ENCODE measurements at regions not wholly inside any gene's neighbourhood (a gene's known extent, or its start where the extent isn't known, plus 50 kb on each side); places are given as distances from the start of the nearest gene placed in this dataset.

DNA sequence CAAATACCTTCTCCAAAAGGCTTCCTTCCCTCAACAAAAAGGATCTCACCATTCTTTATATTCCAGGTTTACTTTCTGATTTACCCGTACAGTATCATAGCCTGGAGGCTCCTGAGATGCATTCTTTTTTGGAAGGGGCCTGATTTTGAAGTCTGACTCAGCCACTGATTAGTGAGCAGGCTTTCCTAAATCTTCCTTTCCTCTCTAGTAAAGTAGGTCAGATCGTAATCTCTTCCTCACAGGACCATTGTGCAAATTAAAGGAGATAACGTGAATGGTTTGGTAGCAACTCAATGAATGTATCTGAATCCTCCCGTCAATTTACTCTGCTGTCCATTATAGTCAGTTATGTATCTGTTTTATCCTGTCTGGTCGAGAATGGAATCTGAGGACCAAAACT, 227.7 kb upstream of the ANO5 start:
- Histone ChIP-seq H3K9me3 (no peaks in the 10 kb centered on the region), H3K27me3 (replicated peaks; ENCODE audit: control insufficient read depth, insufficient read depth, low read length) (no peaks in the 10 kb centered on the region), H3K4me3 (ENCODE audit: low read depth, low read length) (no peak overlapping the region), H3K4me1 (no peaks in the 10 kb centered on the region), H3K36me3 (ENCODE audit: control insufficient read depth, insufficient read depth, low read length) (no peaks in the 10 kb centered on the region)
- Mint-ChIP-seq H3K27ac (ENCODE audit: unreplicated experiment) (no peak overlapping the region), H3K9me3 (ENCODE audit: unreplicated experiment) (no peaks in the 10 kb centered on the region), H3K36me3 (ENCODE audit: insufficient read depth, unreplicated experiment) (no peaks in the 10 kb centered on the region), H3K4me3 (ENCODE audit: unreplicated experiment) (no peak overlapping the region), H3K4me1 (ENCODE audit: low read depth, unreplicated experiment) (no peaks in the 10 kb centered on the region), H3K27me3 (ENCODE audit: insufficient read depth, unreplicated experiment) (peaks cover 6% of the 10 kb centered on the region)
- TF ChIP-seq, protein P1, sequence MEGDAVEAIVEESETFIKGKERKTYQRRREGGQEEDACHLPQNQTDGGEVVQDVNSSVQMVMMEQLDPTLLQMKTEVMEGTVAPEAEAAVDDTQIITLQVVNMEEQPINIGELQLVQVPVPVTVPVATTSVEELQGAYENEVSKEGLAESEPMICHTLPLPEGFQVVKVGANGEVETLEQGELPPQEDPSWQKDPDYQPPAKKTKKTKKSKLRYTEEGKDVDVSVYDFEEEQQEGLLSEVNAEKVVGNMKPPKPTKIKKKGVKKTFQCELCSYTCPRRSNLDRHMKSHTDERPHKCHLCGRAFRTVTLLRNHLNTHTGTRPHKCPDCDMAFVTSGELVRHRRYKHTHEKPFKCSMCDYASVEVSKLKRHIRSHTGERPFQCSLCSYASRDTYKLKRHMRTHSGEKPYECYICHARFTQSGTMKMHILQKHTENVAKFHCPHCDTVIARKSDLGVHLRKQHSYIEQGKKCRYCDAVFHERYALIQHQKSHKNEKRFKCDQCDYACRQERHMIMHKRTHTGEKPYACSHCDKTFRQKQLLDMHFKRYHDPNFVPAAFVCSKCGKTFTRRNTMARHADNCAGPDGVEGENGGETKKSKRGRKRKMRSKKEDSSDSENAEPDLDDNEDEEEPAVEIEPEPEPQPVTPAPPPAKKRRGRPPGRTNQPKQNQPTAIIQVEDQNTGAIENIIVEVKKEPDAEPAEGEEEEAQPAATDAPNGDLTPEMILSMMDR (IDR thresholded peaks at IDR 0.05; ENCODE audit: insufficient read depth in 1 of 2, low read depth in 1 of 2, low read length in 1 of 2, severe bottlenecking in 1 of 2, unreplicated experiment in 1 of 2) = no peak
- DNase-seq = no peak
- CTCF ChIA-PET = no interaction called here
- POLR2A ChIA-PET = no interaction called here
- BruUV-seq (replicated peaks) = no TSS peak
- intact Hi-C loops (cut with micrococcal nuclease; ENCODE audit: unreplicated experiment) = no loop called here

GRCh38 chr11:21968702-21969101, 224.2 kb upstream of the ANO5 start:
- H3K27me3 ChIP-seq (replicated peaks; ENCODE audit: control insufficient read depth, insufficient read depth, low read length) = no peaks in the 10 kb centered on the region
- ChIA-PET POLR2A (no interaction called here), CTCF (no interaction called here)
- no TSS peak for BruUV-seq (replicated peaks)
- intact Hi-C loops (cut with micrococcal nuclease; ENCODE audit: unreplicated experiment) = no loop called here
- Mint-ChIP-seq H3K27me3 (ENCODE audit: insufficient read depth, unreplicated experiment) (peaks cover 6% of the 10 kb centered on the region), H3K9me3 (ENCODE audit: unreplicated experiment) (no peaks in the 10 kb centered on the region), H3K36me3 (ENCODE audit: insufficient read depth, unreplicated experiment) (no peaks in the 10 kb centered on the region), H3K27ac (ENCODE audit: unreplicated experiment) (no peak overlapping the region), H3K4me1 (ENCODE audit: low read depth, unreplicated experiment) (no peaks in the 10 kb centered on the region), H3K4me3 (ENCODE audit: unreplicated experiment) (no peak overlapping the region)
- H3K4me1 ChIP-seq = no peaks in the 10 kb centered on the region
- H3K36me3 ChIP-seq (ENCODE audit: control insufficient read depth, insufficient read depth, low read length) = no peaks in the 10 kb centered on the region
- TF ChIP-seq, protein P1 (IDR thresholded peaks at IDR 0.05; ENCODE audit: insufficient read depth in 1 of 2, low read depth in 1 of 2, low read length in 1 of 2, severe bottlenecking in 1 of 2, unreplicated experiment in 1 of 2) = no peak
- no peak overlapping the region for H3K4me3 ChIP-seq (ENCODE audit: low read depth, low read length)
- H3K9me3 ChIP-seq = no peaks in the 10 kb centered on the region
- DNase-seq = no peak

GRCh38 chr11:21969841-21970240, 223.0 kb upstream of the ANO5 start:
- intact Hi-C loops (cut with micrococcal nuclease; ENCODE audit: unreplicated experiment) = no loop called here
- H3K27ac Mint-ChIP-seq (ENCODE audit: unreplicated experiment) = no peak overlapping the region
- no peak overlapping the region for H3K4me3 ChIP-seq (ENCODE audit: low read depth, low read length)
- no peaks in the 10 kb centered on the region for H3K4me1 Mint-ChIP-seq (ENCODE audit: low read depth, unreplicated experiment)
- ChIA-PET POLR2A (no interaction called here), CTCF (no interaction called here)
- TF ChIP-seq, protein P1 (IDR thresholded peaks at IDR 0.05; ENCODE audit: insufficient read depth in 1 of 2, low read depth in 1 of 2, low read length in 1 of 2, severe bottlenecking in 1 of 2, unreplicated experiment in 1 of 2) = no peak
- DNase-seq = no peak
- H3K9me3 ChIP-seq = no peaks in the 10 kb centered on the region
- peaks cover 6% of the 10 kb centered on the region for H3K27me3 Mint-ChIP-seq (ENCODE audit: insufficient read depth, unreplicated experiment)
- no peaks in the 10 kb centered on the region for H3K27me3 ChIP-seq (replicated peaks; ENCODE audit: control insufficient read depth, insufficient read depth, low read length)
- H3K36me3 Mint-ChIP-seq (ENCODE audit: insufficient read depth, unreplicated experiment) = no peaks in the 10 kb centered on the region
- H3K4me1 ChIP-seq = no peaks in the 10 kb centered on the region
- BruUV-seq (replicated peaks) = no TSS peak
- H3K9me3 Mint-ChIP-seq (ENCODE audit: unreplicated experiment) = no peaks in the 10 kb centered on the region
- H3K4me3 Mint-ChIP-seq (ENCODE audit: unreplicated experiment) = no peak overlapping the region
- H3K36me3 ChIP-seq (ENCODE audit: control insufficient read depth, insufficient read depth, low read length) = no peaks in the 10 kb centered on the region

Measured in Caco-2 (cell line).